DMS79 (cell line): ENCODE measurements at regions not wholly inside any gene's neighbourhood (a gene's known extent, or its start where the extent isn't known, plus 50 kb on each side); places are given as distances from the start of the nearest gene placed in this dataset.

ENCODE experiments used
- DNase-seq: peaks from one replicate; lab custom pipeline; 2025; lab: John Stamatoyannopoulos, UW

GRCh38 chr5:142474431-142475094 lies 149.7 kb upstream of the SPRY4 start:
- no peak for DNase-seq

DNA sequence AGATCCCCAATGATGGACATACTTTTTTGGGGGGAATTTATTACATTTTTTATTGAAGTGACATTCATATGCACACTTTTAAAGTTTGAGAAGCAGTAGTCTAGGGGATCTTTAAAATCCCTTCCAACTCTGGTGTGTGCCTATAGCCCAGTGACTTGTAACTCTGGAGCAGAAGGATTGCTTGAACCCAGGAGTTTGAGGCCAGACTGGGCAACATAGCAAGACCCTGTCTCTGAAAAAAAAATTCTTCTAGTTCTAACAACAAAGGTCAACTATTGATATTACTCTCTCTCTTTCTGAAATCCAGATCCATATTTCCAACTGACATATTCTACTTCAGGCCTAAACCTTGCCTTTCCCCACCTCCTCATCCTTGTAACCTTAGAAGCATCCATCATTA lies 148.2 kb upstream of the SPRY4 start:
- no peak for DNase-seq

DNA sequence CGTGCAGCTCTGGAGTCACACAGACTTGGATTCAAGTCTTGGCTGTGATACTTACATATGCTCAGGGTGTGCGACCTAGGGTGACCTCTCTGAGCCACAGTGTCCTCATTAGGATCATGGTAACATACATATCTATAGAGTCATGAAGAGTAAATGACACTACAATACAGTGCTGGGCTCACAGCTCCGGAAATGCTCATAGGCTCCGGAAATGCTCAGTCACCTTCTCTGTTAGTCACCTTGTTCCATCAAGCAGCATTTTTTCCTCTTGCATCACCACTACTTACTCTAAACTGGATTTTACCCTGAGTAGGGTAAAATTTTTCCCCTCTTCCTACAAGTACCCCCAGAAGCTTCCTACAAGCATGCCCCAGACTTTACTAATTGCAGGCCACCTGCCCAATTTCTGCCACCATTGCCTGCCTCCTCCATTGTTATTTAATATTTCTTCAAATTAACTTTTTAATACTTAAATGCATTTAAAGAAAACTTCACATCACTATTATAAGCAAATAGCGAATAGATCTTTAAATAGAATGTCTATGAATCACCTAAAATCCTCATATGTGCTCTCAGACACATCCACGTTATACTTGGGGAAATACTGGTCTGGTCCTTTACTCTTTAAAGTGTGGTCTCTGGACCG lies 147.6 kb upstream of the SPRY4 start:
- no peak for DNase-seq

GRCh38 chr5:142466195-142466971 lies 141.6 kb upstream of the SPRY4 start:
- DNase-seq: no peak

GRCh38 chr5:142465476-142465875 lies 140.7 kb upstream of the SPRY4 start:
- no peak for DNase-seq

- no peak for DNase-seq
Measured at GRCh38 chr5:142463904-142464303, 139.1 kb upstream of the SPRY4 start.

GRCh38 chr5:142461028-142461590 lies 136.3 kb upstream of the SPRY4 start:
- no peak for DNase-seq

DNA sequence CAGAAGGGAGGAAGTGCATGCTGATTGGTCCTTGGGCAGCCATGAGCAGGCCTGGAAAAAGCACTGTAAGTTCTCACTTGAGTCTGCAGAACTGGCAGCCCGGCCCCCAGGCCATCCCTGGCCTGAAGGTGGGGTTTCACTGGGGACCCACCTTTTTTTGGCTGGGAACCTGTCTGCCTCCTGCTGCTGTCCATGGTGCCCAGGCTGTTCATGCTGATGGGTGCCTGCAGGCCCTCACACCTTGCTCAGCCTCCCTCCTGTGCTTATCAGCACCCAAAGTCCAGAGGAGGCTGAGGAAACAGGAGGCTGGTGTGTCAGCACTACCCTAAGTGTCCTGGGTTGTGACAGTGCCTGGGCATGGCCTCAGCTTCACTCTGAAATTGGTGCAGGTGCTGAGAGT lies 134.4 kb upstream of the SPRY4 start:
- DNase-seq: no peak

DNA sequence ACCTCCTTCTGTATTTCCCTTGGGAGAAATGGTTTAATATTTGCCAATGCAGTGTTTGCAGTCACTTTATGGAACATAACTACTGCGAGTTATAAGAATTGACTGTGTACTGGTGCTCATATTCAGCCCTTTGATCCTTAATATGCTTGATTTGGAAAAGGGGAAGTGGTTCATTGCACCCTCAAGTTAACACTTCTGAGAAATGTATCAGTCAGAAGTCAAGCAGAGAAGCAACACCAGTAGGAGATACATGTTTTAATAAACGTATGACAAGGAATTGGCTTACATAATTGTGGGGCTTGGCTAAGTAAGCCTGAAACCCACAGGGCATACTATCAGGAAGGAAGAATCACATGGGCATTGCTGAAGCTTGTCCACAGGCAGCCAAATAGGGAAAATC lies 131.0 kb upstream of the SPRY4 start:
- no peak for DNase-seq

DNA sequence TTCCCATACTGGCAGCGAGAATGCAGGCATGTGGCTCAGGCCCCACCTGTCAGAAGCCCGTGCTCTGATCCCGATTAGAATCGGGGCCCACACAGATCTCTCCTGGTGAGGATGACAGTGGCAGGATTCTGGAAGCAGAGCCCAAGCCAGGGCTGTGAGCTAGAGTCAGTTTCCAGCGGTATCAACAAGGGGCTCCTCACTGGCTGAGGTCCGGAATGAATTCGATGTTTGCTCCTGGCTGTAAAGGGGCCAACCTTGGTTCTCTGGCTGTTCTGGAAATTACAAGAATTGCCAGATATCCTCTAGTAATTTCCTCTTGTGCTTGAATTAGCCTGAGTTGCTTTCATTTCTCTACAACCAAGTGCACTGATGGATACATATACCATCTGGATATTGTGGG lies 129.1 kb upstream of the SPRY4 start:
- no peak for DNase-seq

DNA sequence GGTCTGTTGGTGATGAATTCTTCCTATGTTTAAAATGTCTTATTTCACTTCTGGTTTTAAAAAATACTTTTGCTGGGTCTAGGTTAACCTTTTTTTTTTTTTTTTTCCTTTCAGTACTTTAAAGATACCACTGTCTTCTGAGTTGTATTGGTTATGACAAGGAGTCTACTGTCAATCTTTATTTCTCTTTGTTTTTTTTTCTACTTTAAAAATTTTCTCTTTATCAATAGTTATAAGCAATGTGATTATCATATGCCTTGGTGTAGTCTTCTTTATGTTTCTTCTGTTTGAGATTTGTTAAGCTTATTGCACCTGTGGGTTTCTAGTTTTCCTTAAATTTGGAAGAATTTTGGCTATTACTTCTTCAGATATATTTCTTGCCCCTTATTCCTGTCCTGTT lies 125.6 kb upstream of the SPRY4 start:
- no peak for DNase-seq

- DNase-seq: no peak
Measured at GRCh38 chr5:142447887-142448286, 123.1 kb upstream of the SPRY4 start.

GRCh38 chr5:142446960-142447279 lies 122.1 kb upstream of the SPRY4 start:
- no peak for DNase-seq

GRCh38 chr5:142446131-142446959 lies 121.5 kb upstream of the SPRY4 start:
- DNase-seq: no peak

GRCh38 chr5:142445266-142445665 lies 120.4 kb upstream of the SPRY4 start:
- DNase-seq: no peak

DNA sequence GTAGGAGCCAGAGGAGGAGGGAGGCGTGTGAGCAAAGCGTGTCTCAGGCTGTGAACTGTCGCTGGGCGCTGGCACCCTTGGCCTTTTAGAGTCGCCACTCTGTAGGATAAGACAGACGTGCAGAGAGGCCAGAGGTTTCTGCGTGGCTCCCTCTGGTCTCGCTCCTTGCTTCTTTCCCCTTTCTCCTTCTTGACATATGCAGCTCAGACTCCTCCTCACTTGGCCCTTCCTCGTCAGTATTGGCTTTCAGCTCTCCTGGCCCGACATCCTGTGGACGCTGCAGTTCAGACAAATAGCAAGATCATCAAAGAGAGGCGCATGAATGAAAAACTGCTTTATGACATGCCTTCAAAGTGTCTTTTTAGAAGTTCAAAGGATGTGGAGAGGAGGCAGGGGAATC lies 116.8 kb upstream of the SPRY4 start:
- DNase-seq: no peak

GRCh38 chr5:142439207-142439860 lies 114.5 kb upstream of the SPRY4 start:
- no peak for DNase-seq

GRCh38 chr5:142438573-142438972 lies 113.8 kb upstream of the SPRY4 start:
- no peak for DNase-seq

DNA sequence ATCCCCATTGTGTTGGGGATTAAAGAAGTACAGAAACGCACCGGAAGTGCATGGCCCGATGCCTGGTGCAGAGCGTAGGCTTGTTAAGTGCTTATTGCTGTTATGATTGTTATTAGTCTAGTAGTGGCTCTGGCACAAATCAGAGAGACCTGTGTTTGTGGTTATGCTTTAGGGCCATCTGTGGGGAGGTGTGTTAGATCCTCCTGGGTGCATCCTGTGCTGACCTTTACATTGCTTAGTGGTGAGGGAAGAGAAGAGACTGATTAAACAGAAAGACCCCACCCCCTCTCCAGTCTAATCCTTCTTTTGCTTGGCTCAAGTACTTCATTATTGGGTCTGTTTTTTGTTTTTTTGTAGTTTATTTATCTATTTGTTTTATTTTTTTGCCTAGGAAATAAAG lies 112.7 kb upstream of the SPRY4 start:
- DNase-seq: no peak

GRCh38 chr5:142435410-142436115 lies 110.7 kb upstream of the SPRY4 start:
- DNase-seq: no peak

GRCh38 chr5:142434322-142434612 lies 109.4 kb upstream of the SPRY4 start:
- DNase-seq: no peak
